ENCODE measurements at regions not wholly inside any gene's neighbourhood (a gene's known extent, or its start where the extent isn't known, plus 50 kb on each side); places are given as distances from the start of the nearest gene placed in this dataset.
A peak's percentile ranks its signal among the peaks of the same experiment; 100 is the strongest.

DNA sequence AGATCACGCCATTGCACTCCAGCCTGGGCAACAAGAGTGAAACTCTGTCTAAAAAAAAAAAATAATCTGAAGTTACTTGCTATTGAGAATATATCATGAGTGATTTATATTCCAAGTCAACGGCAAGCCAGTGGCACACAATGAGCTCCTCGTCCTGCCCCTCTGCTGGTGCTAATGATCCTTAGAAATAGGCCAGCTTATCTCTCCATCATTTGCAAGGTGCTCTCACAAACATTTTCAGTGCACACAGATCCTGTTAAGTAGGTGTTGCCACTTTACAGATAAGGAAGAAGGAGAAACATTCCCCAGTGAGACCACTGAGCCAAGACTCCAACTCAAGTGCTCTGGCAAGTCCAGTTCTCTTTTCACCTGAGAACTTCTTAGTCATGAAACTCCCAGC is 91.3 kb upstream of the GPR45 start:
- no peak for DNase-seq

- no peak for DNase-seq
Measured at GRCh38 chr2:105154119-105154818, 87.3 kb upstream of the GPR45 start.

- no peak for DNase-seq
Measured at GRCh38 chr2:105156166-105156565, 85.4 kb upstream of the GPR45 start.

DNA sequence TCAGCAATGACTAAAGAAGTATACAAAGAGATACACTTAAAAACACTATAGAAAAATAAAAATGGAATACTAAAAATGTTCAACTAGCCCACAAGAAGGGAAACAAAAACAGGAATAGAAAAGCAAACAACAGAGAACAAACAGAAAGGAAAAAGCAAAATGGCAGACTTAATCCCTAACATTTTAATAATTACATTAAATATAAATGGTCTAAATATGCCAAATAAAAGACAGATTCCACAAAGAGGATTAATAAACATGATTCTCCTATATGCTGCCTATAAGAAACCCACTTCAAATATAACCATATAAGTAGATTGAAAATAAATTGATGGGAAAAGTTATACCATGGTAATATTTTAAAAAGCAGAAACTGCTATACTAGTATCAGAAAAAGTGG is 83.5 kb upstream of the GPR45 start:
- no peak for DNase-seq

- no peak for DNase-seq
Measured at GRCh38 chr2:105166688-105167087, 74.9 kb upstream of the GPR45 start.

- no peak for DNase-seq
Measured at GRCh38 chr2:105168543-105168942, 73.0 kb upstream of the GPR45 start.

DNA sequence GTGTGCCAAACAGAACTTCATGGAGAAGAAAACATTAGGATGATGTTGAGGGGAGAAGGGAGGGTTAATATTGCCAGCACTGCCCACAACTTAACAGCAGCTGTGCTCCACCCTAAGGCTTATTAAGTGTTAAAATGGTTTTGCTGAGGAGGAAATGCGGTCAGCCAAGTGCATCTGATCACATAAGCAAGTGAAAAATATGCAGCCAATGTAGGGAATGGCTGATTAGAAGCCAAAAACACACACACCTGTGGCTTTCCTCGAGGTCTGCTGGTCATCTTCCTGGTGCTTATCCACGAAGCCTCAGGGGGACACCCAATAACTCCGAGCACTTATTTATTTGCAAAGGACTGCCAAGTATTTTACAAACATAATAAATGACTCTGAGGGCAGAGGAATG is 66.3 kb upstream of the GPR45 start:
- no peak for DNase-seq

DNA sequence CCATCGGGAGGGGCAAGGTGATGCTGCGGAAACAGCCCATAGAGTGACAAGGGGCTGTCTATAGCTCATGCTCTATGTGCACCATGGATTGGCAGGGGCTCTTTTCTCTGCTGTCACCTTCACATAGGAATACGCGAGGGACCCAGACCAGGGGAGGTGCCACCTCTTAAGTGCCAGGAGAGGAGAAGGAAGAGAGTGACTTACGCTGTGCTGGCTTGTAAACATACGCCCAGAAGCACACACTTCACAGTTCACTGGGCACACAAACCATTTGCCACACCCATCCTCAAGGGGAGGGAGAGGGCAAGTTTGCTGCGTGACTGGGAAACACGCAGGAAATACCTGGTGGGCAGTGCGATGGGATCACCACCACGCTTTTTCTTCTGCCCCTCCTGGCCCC is 65.1 kb upstream of the GPR45 start:
- no peak for DNase-seq

DNA sequence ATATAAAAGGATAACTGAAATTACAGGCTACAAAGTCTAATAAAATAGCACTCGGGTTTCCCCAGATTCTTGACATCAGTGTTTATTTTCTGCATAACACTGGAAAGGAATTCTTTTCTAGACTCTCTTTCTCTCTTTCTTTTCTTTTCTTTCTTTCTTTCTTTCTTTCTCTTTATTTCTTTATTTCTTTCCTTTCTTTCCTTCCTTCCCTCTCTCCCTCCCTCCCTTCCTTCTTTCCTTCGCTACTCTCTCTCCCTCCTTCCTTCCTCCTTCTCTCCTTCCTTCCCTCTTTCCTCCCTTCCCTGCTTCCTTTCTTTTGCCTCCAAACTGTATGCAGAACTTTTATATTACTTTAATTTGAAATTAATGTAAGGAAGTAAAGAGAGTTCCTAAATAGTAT is 64.5 kb upstream of the GPR45 start:
- DNase-seq: no peak

DNA sequence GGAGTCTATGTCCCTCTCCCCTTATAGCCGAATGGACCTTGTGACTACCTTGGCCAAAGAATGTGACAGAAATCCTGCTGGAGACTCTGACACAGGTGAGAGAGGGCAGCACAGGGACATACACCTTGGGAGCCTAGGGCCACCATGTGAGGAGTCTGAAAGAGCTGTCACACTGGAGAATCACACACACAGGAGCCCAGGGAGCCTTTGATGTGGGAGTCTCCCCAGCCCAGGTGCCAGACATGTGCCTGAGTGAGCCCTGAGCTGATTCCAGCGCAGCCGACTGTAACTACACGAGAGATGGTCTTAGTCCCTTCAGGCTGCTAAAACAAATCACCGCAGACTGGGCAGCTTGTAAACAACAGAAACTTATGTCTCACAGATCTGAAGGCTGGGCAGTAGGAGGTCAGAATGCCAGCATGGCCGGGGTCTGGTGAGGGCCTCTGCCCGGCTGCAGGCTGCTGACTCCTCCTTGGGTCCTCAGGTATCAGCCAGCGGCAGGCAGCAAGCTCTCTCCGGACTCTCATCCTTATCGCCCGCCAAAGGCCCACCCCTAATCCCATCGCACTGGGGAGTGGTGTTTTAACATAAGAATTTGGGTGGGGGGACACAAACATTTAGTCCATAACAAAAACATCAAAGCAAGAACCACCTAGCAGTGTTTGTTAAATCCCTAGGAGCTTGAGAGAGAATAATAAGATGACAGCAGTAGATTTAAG is 63.8 kb upstream of the GPR45 start:
- DNase-seq: no peak

DNA sequence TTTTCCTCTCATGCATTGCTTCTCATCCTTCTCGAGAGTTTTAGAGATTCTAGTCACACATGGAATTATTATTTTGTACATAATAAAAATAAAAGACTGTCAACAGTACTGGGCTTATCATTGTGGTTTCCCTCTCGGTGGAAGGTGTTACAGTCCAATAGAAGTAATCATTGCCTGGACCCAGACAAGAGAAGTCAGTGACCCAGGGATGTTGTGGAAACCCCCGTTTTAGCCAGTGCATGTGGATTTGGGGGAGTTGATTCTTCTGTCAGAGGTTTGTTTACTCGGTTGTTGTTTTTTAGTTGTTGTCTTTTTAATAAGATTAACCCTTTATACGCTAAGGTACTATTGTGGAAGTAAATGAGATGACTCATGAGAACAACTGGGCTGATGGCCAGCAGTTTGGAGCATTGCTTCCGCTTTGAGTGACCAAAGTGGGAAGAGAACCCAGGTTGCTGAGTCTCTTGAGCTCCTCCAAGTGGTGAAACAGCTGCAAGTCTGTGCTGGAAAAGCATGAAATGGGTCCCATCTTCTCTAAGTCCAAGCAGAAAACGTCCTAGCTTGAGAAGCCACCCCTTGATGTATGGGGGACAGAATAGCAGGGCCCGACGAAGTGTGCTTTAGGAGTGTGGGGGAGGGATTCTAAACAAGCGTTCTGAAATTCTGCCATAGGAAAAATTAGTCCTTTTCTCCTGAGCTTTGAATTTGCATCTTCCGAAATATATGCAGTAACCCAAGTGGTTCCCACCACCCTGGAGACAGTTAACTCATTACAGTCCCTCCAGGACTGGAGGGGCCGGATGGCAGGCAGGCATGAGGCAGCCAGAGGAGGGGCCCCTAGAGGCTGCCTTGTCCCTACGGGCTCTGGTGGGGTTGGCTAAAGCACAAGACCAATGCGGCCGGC is 61.8 kb upstream of the GPR45 start:
- DNase-seq: no peak

GRCh38 chr2:105180491-105180972 is 61.0 kb upstream of the GPR45 start:
- no peak for DNase-seq

DNA sequence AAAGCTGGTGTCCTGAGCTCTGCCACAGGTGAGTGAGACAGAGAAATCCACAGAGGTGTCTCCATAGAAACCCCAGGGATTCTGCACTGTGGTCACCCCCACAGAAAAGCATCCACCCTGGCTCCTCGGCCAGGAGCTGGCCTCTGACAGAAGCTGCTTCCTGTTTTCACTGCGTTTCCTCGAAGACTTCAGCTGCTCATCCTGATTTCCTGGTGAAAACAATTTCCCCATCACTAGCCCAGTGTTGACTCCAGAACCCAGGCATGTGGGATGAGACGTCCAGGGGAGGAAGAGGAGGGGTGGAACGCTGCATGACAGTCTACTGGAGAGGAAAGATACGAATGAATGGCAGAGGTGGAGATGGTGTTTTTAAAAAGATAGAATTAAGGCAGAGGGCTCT is 60.3 kb upstream of the GPR45 start:
- no peak for DNase-seq

DNA sequence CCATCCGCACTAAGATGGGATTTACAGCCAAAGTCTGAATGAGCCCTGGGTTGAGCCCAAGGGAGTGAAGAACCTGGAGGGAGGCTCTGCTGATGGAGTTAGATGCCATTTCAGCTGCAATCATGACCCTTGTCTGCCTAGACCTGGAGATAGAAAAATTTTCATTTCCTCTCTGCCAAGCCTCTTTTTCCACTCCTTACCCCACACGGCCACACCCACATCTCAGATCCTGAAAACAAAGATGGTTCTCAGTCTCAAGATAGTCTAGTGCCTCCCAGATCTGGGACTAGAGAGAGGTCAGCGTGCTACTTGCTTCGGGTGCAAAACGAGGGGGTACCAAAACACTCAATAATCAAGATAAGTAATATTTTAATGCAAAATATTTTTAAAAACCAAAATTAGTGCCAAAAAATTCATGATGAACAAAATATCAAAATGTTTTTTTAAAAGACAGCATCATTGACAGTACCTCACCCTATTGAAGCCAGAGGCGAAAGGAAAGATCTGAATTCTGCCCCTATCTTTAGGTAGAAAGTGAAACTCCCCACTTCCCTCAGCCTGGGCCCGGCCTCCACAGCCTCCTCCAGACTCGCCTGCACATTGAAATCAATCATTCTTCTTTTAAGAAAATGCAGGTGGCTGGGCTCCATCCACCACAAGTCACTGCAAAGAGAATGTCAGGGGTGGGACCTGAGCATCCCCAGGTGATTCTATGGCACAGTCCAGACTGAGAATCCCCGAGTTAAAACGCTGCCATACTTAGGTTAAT is 57.8 kb upstream of the GPR45 start:
- no peak for DNase-seq

DNA sequence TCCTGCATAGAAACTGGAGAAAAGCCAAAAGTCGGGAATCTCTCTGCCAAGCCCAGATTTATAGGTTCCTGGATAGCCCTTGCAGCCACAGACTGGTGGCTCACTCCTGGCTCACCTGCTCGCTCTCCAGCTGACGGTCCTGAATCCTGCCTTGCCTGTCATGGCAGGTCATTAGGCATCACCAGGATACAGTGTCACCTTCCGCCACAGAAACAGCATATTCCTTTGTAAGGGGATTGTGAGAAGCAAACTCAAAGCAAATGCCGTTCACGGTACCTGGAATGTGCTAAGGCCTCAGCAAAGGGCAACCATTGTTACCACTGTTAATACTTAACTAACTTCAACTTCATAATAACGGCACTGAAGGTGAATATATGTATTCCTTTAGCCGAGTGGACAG is 57.1 kb upstream of the GPR45 start:
- no peak for DNase-seq

- DNase-seq: no peak
Measured at GRCh38 chr2:105186967-105187498, 54.5 kb upstream of the GPR45 start.

DNA sequence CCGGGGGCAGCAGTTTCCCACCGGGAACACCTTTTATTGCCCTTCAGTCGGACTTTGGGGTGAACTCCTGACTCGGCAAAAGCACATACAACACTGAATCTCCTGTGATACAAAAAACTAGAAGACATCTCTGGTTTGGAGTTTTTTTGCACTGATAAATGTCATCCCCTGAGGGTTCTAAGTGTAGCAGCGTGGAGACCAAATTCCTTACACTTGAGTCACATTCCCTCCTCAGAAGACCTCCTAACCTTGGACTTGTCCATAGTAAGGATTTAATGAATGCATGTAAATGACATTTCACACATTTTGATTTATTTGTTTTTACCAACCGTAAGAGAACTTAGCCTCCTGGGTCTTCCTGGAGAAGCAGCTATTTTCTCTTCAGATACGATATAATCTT is 54.0 kb upstream of the GPR45 start:
- no peak for DNase-seq

DNA sequence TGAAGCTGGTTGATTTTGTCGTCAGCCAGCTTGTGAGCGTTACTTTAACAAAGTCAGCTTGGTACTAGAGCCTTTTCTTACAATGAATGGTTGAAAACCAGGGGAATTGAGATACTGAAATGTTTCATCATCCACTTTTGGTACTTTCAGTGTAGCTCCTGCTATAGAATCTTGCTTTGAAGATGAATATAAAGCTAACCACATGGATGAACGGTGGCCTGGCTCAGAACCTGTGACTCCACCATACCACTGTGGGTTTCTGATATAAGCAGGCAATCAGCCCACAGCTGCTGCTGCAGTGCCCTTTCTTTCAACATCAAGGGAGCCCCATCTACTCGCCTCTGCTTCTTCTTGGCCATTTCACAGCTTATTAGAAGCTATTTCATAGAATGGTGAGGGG is 53.2 kb upstream of the GPR45 start:
- peak in 1 of 5 experiments; percentile 5 for DNase-seq
